HG03175 (cell line): ENCODE measurements at regions not wholly inside any gene's neighbourhood (a gene's known extent, or its start where the extent isn't known, plus 50 kb on each side); places are given as distances from the start of the nearest gene placed in this dataset.
"Not testable (repeated sequence)": the region's sequence is repeated elsewhere in the genome, so short reads cannot be mapped to it uniquely, and the experiment has no call there.

ENCODE experiments used
- ATAC-seq: cut with Tn5 transposase; IDR thresholded peaks from one replicate; pipeline ENCODE4 v1.9.1; 2021; ENCODE audit warnings: mild to moderate bottlenecking, moderate library complexity; ENCODE audit not compliant: unreplicated experiment

GRCh38 chr18:42378854-42379253 is 423.8 kb downstream of the PIK3C3 start:
- ATAC-seq: not testable (repeated sequence)

DNA sequence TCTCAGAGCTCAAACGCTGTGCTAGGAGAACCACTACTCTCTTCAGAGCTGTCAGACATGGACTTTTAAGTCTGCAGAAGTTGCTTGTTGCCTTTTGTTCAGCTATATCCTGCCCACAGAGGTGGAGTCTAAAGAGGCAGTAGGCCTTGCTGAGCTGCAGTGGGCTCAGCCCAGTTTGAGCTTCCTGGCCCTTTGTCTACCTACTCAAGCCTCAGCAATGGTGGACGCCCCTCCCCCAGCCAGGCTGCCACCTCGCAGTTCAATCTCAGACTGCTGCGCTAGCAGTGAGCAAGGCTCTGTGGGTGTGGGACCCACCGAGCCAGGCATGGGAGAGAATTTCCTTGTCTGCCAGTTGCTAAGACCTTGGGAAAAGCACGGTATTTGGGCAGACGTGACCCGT is 426.2 kb downstream of the PIK3C3 start:
- ATAC-seq: not testable (repeated sequence)

- ATAC-seq: no peak
Measured at GRCh38 chr18:42392416-42392815, 437.4 kb downstream of the PIK3C3 start.

DNA sequence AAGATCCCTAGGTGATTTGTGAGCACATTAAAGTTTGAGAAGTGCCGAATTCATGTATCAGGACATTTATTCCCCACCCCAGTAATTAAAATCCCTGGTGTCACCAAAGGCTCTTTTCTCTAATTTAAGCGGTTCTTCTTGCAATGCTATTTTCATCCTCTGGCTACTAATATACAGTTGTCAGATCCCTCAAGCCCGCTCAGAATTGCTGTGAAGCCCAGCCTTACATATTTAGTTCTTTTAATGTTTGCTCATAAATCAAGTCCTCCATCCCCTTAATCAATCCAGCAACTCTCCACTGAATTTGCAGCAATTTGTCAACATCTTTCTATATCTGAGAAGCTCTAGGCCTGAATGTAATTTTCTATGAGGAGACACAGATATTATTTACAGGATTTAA is 437.9 kb downstream of the PIK3C3 start:
- ATAC-seq: no peak

GRCh38 chr18:42394238-42394637 is 439.2 kb downstream of the PIK3C3 start:
- no peak for ATAC-seq

- no peak for ATAC-seq
Measured at GRCh38 chr18:42401131-42401673, 446.2 kb downstream of the PIK3C3 start.

DNA sequence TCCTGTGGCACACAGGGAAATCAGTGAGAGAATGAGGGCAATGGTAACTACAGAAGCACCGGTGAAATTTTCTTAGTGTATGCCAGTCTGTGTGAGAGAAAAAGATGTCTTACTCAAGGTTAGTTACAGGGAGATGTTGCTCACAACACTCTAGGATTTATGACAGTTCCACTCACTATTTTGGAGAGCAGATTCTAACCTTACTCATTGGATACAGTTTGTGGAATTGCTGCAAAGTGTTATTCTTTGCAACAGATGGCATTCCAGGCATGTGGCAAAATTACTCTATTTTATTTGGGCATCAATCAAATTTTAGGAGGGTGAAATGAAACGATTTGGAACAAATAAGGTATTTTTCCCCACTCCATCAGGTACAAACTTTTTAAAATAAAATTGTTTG is 449.1 kb downstream of the PIK3C3 start:
- ATAC-seq: no peak

GRCh38 chr18:42409005-42409404 is 454.0 kb downstream of the PIK3C3 start:
- ATAC-seq: no peak

DNA sequence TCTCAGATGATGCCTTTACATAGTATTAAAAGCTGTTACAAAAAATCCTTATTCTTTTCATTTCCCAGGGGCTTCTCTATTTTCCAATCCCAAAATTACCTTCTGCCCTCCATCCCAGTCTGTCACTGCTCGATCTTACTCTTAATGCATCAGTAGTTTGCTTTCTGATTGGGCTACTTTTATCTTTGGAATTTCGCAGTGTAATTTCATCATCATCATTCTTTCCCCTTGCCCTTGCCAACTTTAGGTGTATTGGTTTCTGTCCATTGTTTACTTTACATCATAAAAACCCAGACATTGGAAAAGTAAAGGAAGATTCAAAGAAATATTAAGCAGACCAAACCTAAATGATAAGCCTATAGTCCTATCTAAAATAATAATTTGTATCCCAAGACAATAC is 457.2 kb downstream of the PIK3C3 start:
- no peak for ATAC-seq

GRCh38 chr18:42412896-42413295 is 457.9 kb downstream of the PIK3C3 start:
- no peak for ATAC-seq

DNA sequence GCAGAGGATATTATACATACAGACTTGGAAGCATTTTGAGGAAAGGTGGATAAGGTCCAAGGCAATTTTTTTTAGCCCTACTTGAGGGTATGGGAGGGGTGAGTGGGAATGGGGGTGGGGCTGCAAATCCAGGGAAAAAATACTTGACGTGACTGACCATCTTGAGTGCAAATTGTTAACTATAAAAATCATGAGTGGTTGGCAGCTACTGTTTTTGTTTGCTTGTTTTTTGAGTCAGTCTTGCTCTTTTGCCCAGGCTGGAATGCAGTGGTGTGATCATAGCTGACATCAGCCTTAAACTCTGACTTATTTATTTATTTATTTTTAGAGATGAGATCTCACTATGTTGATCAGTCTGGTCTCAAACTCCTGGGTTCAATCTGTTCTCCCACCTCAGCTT is 458.8 kb downstream of the PIK3C3 start:
- no peak for ATAC-seq

- ATAC-seq: no peak
Measured at GRCh38 chr18:42414756-42415454, 459.9 kb downstream of the PIK3C3 start.

DNA sequence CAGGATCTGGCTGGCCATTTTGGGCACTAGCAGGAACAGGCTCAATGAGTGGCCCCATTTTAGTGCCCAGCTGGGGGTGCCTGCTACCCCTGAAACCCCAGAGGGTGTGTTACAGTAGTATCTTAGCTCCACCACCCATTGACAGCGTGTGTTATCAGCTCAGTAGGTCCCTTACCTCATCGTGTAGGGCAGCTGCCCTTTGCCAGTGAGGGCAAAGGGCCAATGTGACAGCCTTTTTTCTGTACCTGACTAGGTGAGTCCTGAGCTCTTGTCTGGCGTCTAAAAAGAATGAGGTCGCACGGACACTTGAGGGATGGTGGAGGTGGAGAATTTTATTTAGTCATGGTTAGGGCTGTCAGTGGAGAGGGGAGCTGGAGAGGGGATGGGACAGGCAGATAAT is 462.2 kb downstream of the PIK3C3 start:
- no peak for ATAC-seq

GRCh38 chr18:42418121-42418520 is 463.1 kb downstream of the PIK3C3 start:
- ATAC-seq: no peak

GRCh38 chr18:42425025-42425424 is 470.0 kb downstream of the PIK3C3 start:
- no peak for ATAC-seq

- no peak for ATAC-seq
Measured at GRCh38 chr18:42426496-42427015, 471.5 kb downstream of the PIK3C3 start.

DNA sequence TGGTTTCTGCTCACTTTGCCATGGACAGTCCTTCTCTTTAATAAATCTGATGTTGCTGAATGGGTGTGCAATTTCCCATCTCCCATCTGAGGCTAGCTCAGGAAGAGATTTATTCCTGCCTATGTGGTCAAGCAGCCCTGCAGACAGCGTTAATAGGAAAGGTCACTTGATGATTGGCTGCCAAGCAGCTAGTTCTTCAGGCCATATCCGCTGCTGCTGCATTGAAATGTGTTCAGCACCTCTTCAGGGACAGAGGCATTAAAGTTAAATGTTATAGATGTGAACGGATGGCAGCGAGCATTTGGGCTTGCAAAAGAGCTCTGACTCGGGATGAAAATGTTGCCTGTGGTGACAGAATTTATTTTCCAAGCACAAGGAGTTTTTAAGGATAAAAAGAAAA is 474.2 kb downstream of the PIK3C3 start:
- no peak for ATAC-seq

DNA sequence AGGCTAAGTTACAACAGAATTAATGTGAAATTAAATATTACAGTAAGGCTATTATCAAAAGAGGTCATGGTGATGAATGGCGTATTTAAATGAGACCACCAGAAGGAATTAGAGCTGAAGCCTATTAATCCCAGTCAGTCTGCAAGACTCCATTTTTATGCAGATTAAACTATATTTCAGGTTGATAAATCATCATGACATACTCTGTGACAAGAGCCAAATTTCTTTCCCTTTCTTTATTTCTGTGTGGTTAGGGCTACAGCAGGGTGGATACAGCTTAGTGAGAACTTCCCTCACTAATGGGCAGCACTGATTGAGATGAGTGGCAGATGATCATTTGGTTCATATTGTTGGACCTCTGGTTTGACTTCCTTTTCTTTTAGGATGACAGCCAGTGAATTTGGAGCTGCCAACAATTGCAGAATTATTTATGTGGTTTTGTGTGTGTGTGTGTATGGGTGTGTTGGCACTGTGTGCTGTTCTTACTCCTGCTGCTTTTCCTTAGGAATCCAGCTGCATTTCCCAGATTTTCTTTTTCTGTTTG is 481.3 kb downstream of the PIK3C3 start:
- no peak for ATAC-seq

GRCh38 chr18:42437001-42437400 is 482.0 kb downstream of the PIK3C3 start:
- no peak for ATAC-seq

GRCh38 chr18:42437646-42438045 is 482.6 kb downstream of the PIK3C3 start:
- no peak for ATAC-seq

DNA sequence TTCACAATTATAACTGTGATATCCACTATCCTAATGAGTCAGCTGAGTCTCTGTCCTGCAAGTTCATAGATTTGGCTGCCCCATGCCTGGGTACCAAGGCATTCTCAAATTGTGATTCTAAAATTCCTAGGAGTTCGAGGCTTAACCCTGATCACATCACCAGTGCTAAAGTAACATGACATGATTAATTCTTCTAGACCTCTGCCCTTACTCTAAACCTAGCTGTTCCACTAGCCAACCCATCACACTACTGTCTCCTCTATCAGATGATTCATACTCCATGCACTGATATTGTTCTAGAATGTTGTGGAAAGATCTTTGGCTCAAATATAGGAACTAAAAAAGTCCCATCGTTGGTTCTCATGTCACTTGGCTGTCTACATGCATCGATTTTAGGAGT is 487.6 kb downstream of the PIK3C3 start:
- ATAC-seq: no peak

DNA sequence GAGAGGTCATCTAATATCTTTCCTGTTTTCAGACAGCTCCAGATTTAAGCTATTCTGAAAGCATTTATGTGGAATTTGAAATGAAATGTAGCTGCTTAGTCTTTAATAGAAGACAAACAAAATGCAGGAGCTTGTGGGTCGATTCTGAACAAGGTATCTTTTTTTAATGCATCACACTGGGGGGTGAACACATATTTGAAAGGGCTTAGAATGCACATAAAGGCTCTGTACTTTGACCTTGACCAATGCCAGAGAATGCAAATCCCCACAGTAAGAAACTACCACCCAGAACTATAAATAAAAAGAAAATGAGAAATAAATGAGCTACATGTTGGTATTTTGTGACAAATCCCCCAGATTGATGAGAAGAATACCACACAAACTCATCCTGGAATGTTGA is 489.3 kb downstream of the PIK3C3 start:
- no peak for ATAC-seq
